ENCODE measurements at regions not wholly inside any gene's neighbourhood (a gene's known extent, or its start where the extent isn't known, plus 50 kb on each side); places are given as distances from the start of the nearest gene placed in this dataset.

DNA sequence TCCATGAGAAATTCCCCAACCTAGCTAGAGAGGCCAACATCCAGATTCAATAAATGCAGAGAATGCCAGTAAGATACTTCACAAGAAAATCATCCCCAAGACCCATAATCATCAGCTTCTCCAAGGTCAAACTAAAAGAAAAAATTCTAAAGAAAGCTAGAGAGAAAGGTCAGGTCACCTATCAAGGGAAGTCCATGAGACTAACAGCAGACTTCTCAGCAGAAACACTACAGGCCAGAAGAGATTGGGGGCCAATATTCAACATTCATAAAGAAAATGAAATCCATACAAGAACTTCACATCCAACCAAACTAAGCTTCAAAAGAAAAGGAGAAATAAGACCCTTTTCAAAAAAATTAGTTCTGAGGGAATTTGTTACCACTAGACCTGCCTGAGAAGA is 118.8 kb upstream of the ANXA10 start:
- TF ChIP-seq CTCF (IDR thresholded peaks at IDR 0.05) (no peak), POLR2A (IDR thresholded peaks at IDR 0.05) (no peak)
